ENCODE measurements at regions not wholly inside any gene's neighbourhood (a gene's known extent, or its start where the extent isn't known, plus 50 kb on each side); places are given as distances from the start of the nearest gene placed in this dataset.

DNA sequence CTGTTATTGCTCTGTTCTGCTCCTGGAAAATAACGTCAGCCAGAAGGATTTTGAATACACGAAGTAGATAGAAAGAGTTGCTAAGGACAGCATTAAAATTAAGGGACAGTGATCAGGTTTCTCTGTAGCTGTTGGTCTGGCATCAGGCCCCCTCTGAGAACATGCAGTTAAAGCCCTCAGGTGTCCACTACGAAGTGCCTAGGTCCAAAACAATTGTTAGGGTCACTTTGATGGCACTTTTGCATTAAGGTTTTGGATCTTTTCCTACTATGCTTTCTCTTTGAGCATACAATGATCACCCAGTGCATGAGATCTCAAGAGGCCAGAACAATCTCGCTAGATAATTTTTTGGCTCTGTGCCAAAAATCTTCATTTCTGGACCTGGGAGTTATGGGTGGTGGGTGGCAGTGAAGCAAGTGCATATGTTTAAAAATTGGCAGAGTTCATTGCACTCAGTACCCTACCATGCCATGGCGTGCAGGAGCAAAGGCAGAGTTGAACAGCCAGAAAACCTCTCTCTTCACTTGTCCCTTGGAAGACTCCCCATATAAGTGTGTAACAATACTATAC lies 797.6 kb downstream of the ROBO2 start:
- DNase-seq (ENCODE audit: extremely low read depth, low read depth), result no peak

DNA sequence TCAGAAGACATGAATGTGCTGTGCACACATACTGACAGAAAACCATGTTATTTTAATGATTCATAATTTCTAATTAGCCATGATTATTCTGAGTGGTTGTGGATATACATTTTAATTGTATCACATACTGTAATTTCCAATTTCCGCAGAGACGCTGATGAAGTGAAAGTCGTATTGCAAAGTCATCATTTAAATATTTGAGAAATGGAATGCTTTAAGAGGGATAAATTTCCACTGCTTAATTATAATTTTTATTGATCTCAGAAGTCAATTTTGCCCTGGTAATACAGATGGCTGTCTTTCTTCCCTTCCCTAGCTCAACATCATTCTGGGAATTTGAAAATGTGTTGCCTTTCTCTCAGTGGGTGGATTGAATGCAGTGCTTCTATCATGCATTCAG lies 819.3 kb downstream of the ROBO2 start:
- no peak for DNase-seq (ENCODE audit: extremely low read depth, low read depth)

DNA sequence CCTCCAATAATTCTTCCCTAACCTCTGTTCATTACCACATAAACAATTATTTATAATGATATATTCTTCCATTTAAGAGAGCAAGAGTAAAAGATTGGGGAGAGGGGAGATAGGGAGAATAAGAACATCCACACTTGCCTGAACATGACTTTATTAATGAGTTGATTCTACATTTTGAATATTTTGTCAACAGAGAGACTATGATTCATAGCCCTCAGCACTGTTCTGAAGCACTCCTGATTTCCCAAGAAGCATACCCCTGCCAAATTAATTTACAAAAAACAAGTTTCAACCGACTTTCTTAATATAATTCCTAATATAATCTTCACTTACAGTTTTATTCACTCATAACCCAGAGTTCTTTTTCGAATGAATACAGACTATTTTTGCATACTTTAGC lies 828.8 kb downstream of the ROBO2 start:
- no peak for DNase-seq (ENCODE audit: extremely low read depth, low read depth)

DNA sequence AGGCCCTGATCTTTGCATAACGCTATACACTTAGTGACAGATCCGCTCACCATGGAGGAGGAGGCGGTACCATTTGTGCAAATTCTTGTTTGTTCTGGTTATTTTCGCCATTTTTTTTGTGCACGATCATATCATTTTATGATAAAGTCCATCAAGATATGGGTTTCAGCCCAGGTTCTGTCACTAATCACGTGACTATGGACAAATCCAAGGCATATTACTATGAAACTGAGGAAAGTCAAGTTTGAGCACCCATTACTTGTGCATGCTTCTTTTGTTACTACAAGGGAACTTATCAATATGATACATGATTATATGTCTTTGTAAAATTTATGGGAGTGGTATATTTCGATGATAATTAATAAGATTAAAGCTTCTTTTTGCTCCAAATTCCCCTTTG lies 829.5 kb downstream of the ROBO2 start:
- DNase-seq (ENCODE audit: extremely low read depth, low read depth), result no peak

DNA sequence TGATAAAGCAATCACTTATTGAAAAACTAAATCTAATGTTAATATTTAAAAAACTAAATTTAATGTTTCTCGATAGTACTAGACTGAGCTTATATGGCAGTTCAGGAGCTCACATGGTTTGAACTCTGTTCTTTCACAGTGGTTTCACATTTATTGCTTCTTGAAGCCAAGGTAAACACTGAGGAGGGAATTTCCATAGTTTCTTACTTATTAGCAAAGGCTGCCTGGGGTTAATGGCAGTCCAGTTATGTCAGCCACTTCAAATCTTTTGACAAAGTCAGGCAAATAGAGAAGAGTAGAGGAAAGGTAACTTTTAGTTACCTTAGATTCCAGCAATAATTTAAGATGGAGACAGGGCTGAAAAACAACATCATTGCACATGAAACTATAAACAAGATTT lies 831.5 kb downstream of the ROBO2 start:
- no peak for DNase-seq (ENCODE audit: extremely low read depth, low read depth)

DNA sequence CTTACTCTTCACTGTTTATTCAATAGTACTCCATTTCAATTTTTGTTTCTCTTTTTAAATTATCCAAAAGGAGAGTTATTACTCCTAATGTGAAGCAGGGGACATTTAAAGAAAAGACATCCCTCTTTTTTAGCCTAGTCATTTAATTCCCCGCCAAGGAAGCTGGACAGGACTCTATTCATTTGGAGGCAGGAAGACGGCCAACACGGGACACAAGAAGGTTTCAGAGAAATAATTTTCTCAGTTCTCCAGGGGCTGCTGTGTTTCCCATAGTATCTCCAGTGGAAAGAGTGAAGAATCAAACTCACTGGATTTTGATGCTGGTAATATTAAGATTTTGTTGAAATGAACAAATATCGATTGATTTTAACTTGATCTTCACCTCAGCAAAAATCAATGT lies 833.7 kb downstream of the ROBO2 start:
- no peak for DNase-seq (ENCODE audit: extremely low read depth, low read depth)

DNA sequence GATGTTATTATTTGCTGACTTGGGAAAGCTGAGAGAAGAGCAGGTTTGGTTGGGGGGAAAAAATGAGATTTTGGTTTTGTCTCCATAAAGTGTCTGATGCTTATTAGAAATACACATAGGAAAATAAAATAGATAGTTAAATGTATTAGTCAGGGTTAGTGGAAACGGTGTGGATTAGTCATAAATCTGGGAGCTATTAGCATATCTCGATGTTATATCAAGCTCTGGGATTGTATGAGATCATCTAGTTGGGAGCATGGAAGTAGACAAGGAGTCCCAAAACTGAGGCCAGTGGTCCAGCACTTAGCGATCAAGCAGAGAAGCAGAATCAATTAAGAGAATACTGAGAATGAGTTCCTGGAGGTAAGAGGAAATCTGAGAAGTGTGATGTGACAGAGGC lies 845.5 kb downstream of the ROBO2 start:
- no peak for DNase-seq (ENCODE audit: extremely low read depth, low read depth)

DNA sequence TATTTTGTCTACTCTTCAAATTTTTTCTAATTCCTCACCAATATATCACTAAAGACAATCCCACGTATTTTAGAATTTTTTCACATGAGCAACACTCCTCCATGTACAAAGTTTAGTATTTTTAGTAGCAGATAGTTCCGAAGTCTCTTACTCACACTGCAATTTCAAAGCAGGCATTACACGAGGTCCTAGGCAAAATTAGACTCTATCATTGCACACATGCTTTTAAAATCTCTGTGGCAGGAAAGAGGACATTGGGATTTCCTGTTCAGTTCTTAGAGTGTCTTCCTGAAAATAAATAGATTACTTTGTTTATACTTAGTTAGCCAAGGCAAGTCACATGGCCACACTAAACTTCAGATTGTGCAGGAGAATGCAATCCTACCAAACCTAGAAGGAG lies 847.7 kb downstream of the ROBO2 start:
- DNase-seq (ENCODE audit: extremely low read depth, low read depth), result no peak

DNA sequence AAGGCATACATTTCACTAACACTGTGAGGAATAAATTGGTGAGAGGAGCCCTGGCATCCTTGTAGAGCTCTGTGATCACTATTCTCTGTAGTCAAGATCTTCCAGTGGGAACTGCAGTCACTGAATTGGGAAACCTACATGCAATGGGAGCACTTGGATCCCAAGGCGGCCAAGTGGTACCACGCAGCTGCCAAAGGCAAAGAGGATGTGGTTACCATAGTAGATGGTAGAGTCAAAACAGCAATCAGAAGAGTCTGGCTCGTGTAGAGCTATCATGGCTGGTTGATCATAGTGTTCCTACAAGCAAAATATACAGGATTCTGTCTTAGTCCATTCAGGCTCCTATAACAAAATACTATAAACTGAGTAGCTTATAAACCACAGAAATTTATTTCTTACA lies 849.7 kb downstream of the ROBO2 start:
- no peak for DNase-seq (ENCODE audit: extremely low read depth, low read depth)

DNA sequence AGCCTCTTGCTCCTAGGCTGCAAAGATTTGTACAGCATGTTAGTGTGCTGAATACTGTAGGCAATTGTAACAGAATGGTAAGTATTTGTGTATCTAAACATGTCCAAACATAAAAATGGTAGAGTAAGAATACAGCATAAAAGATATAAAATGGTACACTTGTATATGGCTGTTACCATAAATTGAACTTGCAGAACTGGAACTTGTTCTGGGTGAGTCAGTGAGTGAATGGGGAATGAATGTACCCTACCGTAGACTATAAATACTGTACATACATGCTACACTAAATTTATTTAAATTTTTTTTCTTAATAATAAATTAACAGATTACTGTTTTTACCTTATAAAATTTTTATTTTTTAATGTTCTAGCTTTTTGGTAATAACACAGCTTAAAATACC lies 858.7 kb downstream of the ROBO2 start:
- no peak for DNase-seq (ENCODE audit: extremely low read depth, low read depth)

DNA sequence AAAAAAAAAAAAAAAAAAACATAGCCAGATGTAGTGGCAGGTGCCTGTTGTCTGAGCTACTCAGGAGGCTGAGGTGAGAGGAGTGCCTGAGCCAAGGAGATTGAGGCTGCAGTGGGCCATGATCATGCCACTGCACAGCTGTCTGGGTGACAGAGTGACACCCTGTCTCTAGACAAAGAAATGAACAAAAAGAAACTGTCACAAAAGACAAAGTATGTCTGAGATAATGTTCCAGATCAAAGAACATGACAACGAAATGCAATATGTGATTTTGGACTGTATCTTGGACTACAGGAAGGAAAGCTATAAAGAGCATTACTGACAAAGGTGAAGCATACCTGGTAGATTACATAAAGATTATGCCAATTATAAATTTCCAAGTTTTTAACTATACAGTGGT lies 862.8 kb downstream of the ROBO2 start:
- no peak for DNase-seq (ENCODE audit: extremely low read depth, low read depth)

DNA sequence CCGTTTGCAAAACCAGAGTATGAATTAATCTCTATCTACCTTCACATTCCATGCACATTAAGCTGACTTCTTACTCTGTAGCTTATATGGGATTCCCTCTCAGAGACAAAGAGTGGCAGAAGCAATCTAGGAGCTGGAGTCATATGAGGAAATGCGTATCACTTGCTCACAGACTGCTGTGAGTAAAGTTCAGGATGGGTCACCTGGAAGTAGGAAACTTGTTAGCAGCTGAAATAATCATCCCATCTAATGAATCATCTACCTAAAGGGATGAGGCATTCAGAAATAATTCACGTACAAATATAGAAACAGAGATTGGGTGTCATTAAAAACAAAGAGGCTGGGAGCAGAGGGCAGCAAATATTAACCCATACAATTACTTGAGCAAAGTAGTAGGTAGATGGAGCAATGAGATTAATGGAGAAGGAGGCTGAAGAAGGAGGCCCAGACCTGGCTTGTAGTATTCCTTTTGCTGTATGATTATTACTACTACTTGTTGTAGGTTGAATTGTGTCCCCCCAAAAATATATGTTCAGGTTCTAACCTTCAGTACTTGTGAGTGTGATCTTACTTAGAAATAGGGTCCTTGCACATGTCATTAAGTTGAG lies 866.3 kb downstream of the ROBO2 start:
- DNase-seq (ENCODE audit: extremely low read depth, low read depth), result no peak

DNA sequence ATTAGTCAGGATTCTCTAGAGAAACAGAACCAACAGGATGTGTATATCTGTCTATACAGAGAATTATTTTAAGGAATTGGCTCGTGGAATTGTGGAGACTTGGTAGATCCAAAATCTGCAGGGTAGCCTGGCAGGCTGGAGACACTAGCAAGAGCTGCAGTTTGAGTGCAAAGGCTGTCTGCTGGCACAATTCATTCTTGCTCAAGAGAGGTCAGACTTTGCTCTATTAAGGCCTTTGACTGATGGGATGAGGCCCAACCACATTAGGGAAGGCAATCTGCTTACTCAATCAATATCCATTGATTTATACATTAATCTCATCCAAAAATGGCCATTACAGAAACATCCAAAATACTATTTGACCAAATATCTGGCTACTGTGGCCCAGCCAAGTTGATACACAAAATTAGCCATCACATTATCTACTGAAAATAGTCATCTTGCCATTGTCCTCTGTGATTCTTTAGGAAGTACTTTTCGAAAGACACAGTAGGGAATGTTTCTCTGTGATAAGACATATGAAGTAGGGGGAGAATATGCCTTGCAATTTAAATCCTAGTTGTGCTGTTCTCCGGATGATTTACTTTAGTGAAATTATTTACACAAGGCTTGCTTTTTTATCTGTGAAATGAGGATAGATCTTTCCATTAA lies 873.8 kb downstream of the ROBO2 start:
- no peak for DNase-seq (ENCODE audit: extremely low read depth, low read depth)

DNA sequence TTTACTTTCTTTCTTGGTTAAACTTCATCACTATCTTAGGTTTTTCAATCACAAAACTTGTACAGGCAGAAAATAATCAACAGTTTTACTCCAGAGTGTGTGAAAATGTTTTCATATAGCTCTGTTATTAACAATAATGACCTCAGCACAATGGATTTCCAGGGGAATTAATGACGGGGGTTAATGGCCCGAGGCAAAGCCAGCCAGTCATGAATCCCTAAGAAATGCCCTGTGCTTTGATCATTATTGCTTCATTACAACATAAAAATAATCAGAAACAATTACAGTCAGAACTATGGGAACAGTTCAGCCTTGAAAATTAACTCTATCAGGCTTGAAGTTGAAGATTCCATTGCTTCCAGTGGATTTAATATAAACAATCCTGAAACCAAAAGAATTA lies 875.4 kb downstream of the ROBO2 start:
- DNase-seq (ENCODE audit: extremely low read depth, low read depth), result no peak

DNA sequence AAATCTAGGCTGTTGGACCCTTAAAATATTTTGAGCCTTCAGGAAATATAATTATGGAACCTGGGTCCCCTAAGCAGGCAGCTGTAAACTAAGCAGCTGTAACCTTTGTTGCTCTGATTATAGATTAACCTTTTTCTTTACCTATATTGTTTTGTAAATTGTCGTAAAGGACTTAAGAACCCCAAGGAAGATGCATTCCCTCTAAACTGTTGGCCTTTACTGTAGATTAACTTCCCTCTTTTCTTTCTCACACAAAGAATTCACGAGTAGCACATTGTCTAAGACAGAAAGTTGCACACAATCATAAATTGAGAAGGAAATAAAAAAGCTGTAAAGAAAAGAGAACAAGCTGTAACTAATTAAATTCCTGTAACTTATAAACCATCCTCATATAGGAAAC lies 877.3 kb downstream of the ROBO2 start:
- DNase-seq (ENCODE audit: extremely low read depth, low read depth), result no peak

DNA sequence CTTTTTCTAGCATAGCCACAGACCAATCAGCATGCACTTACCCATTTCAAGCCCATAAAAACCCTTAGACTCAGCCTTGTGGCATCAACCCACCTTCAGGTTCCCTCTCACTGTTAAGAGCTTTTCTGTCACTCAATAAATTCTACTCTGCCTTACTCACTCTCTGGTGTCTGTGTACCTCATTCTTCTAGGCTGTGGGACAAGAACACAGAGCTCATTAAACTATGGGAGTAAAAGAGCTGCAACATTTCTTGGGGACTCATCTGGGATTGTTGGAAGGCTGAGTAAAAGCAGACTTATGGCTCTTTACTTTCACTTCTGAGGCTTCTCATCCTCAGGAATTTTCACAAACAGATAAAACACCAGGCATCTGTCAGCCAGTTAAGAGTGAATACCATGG lies 879.3 kb downstream of the ROBO2 start:
- no peak for DNase-seq (ENCODE audit: extremely low read depth, low read depth)

DNA sequence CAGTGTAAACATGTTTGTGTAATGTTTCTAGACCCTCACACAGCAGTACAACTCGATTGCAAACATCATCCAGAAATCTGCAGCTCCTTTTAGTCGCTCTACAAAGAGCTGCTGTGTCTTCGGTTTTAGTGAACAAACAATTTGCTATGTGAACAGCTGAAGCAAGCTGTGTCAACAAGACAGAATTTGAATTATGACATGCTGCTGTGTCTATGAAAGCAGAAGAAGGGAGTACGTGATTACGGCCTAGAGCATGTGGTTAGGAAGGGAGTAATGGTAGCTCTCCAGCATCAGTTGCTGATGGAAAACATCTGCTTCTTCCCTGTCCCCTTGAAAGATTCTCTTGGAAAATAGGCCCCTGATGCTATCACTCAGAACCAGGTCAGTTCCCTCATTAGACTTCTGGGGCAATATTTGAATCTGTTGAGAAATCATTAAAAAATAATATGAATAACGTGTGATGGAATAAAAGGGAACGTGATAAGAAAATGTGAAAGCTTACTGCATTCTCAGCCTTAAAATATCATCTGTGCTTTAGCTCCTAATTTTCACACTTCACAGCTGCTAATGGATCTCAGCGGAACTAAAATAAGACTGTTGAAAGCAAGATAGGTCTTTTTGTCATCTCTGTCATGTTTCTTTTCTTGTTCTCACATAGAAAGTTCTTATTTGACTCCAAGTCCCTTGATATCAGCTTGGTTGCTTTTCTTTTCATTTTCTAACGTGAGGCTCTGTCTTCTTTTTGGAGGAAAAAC lies 891.5 kb downstream of the ROBO2 start:
- no peak for DNase-seq (ENCODE audit: extremely low read depth, low read depth)

DNA sequence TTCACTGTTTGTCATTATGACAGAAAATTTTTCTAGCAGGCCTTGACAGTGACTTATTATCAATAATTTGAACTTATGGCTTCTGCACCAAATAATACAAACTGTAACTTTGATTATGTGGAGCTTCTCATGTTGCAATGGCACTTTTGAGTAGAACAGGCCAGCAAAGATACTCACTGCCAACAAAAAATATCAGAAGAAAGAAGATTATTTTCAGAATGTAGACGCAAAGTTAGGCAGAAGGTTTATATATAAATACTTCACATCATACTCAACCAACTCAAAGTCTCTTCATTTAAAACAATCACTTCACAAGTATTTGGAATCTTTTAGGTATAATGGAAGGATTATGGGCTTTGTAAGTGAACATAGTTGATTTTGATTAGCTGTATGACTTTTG lies 893.0 kb downstream of the ROBO2 start:
- DNase-seq (ENCODE audit: extremely low read depth, low read depth), result no peak

DNA sequence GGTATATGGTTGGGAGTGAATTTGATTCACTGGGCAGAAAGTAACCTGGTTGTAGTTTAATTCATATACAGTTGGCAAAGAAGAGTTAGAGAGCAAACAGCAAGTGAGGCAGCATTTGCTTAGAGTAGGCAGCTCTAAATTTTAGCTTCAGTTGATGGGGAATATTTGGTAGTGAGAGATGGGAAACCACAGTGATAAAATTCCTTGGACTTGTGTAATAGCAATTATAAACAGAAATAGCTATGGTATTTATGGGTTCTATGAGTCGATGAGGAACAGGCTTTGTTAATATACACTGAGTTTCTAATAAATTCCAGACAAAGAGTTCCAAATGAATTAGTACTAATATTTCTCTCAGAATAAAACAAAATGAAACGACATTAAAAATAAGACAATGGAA lies 894.0 kb downstream of the ROBO2 start:
- no peak for DNase-seq (ENCODE audit: extremely low read depth, low read depth)

DNA sequence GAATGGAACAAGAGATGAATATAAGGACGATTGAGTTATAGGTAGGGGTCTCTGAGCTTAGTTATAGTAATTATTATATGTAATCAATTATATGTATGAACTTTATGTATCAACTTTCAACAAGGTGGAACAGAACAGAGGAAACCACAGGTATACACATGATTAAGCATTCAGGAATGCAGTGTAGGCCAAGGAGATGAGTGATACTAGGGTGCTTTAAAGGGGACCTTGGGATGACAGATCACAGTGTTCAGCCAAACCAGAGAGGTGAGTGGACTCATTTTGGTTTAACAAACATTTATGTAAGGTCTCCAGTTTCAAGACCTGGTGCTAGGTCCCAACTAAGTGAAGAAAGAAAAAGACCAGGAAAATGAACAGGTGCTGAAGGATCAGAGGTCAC lies 895.5 kb downstream of the ROBO2 start:
- DNase-seq (ENCODE audit: extremely low read depth, low read depth), result no peak

DNA sequence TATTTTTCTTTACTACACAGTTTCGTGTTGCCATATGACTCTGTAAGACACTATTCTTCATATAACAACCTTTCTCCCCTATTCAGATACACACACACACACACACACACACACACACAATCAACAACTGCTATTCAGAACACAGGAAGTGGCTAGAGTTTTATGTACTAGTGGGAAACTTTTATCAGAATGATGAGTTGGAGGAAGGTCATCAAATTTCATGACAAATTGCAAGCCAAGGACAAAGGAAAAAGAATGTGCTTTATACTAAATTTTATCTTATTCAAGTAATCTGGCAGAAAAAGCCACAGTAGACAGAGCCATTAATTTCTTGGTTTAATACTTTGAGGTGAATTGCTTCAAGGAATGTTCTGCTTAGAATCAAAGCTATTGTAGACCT lies 899.8 kb downstream of the ROBO2 start:
- no peak for DNase-seq (ENCODE audit: extremely low read depth, low read depth)

DNA sequence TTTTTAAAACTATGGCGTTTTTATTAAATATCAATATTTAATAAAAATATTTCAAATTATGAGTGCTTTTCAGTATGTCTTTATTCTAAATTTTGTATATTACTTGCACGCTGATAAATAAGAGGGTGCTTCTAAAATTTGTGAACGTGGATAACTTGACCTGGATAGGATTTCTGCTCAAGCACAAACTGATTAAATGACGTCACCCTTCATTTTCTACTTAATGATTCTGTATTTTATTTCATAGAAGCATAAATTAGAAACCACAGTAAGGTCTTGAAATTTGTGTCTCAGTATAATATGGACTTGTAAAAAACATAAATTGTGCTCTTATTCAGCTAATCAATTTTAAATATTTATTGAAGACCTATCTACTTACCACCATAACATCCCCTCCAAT lies 903.7 kb downstream of the ROBO2 start:
- no peak for DNase-seq (ENCODE audit: extremely low read depth, low read depth)

All from NCI-H460 (cell line).